ENCODE measurements at regions not wholly inside any gene's neighbourhood (a gene's known extent, or its start where the extent isn't known, plus 50 kb on each side); places are given as distances from the start of the nearest gene placed in this dataset.

GRCh38 chr15:25565470-25566264 is 126.8 kb upstream of the UBE3A start:
- H3K4me2 ChIP-seq (ENCODE audit: insufficient read depth, low read length) = no peak overlapping the region
- H3K36me3 ChIP-seq (ENCODE audit: insufficient read depth, low read length) = no peaks in the 10 kb centered on the region
- TF ChIP-seq, protein P1, sequence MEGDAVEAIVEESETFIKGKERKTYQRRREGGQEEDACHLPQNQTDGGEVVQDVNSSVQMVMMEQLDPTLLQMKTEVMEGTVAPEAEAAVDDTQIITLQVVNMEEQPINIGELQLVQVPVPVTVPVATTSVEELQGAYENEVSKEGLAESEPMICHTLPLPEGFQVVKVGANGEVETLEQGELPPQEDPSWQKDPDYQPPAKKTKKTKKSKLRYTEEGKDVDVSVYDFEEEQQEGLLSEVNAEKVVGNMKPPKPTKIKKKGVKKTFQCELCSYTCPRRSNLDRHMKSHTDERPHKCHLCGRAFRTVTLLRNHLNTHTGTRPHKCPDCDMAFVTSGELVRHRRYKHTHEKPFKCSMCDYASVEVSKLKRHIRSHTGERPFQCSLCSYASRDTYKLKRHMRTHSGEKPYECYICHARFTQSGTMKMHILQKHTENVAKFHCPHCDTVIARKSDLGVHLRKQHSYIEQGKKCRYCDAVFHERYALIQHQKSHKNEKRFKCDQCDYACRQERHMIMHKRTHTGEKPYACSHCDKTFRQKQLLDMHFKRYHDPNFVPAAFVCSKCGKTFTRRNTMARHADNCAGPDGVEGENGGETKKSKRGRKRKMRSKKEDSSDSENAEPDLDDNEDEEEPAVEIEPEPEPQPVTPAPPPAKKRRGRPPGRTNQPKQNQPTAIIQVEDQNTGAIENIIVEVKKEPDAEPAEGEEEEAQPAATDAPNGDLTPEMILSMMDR (IDR thresholded peaks at IDR 0.05; ENCODE audit: extremely low read depth, low read depth, low read length) = no peak
- H3K9me3 ChIP-seq (ENCODE audit: low read depth, low read length) = no peaks in the 10 kb centered on the region
- H2AFZ ChIP-seq (ENCODE audit: low read length) = no peak overlapping the region
- H3K4me1 ChIP-seq (ENCODE audit: insufficient read depth, low read length) = no peaks in the 10 kb centered on the region
- H3K79me2 ChIP-seq (ENCODE audit: insufficient read depth, low read length) = no peaks in the 10 kb centered on the region
- DNase-seq (ENCODE audit: insufficient read length, low spot score, missing footprints) = no peak
- no peaks in the 10 kb centered on the region for H4K20me1 ChIP-seq (ENCODE audit: insufficient read depth, low read length)
- H3K27me3 ChIP-seq (ENCODE audit: insufficient read depth, low read length) = no peaks in the 10 kb centered on the region
- no peak overlapping the region for H3K4me3 ChIP-seq (ENCODE audit: insufficient read depth, low read length)
- H3K27ac ChIP-seq (ENCODE audit: low read depth, low read length) = no peak overlapping the region

GRCh38 chr15:25563596-25563995 is 124.8 kb upstream of the UBE3A start:
- DNase-seq (ENCODE audit: insufficient read length, low spot score, missing footprints) = no peak
- Histone ChIP-seq H3K9me3 (ENCODE audit: low read depth, low read length) (no peaks in the 10 kb centered on the region), H3K27me3 (ENCODE audit: insufficient read depth, low read length) (no peaks in the 10 kb centered on the region), H3K36me3 (ENCODE audit: insufficient read depth, low read length) (no peaks in the 10 kb centered on the region), H3K4me3 (ENCODE audit: insufficient read depth, low read length) (no peak overlapping the region), H3K27ac (ENCODE audit: low read depth, low read length) (no peak overlapping the region), H3K4me2 (ENCODE audit: insufficient read depth, low read length) (no peak overlapping the region), H4K20me1 (ENCODE audit: insufficient read depth, low read length) (no peaks in the 10 kb centered on the region), H2AFZ (ENCODE audit: low read length) (no peak overlapping the region), H3K79me2 (ENCODE audit: insufficient read depth, low read length) (no peaks in the 10 kb centered on the region), H3K4me1 (ENCODE audit: insufficient read depth, low read length) (no peaks in the 10 kb centered on the region)
- TF ChIP-seq, protein P1 (IDR thresholded peaks at IDR 0.05; ENCODE audit: extremely low read depth, low read depth, low read length) = no peak

GRCh38 chr15:25557926-25558325 is 119.1 kb upstream of the UBE3A start:
- Histone ChIP-seq H3K27me3 (ENCODE audit: insufficient read depth, low read length) (no peaks in the 10 kb centered on the region), H3K36me3 (ENCODE audit: insufficient read depth, low read length) (no peaks in the 10 kb centered on the region), H3K4me3 (ENCODE audit: insufficient read depth, low read length) (no peak overlapping the region), H3K79me2 (ENCODE audit: insufficient read depth, low read length) (no peaks in the 10 kb centered on the region), H4K20me1 (ENCODE audit: insufficient read depth, low read length) (no peaks in the 10 kb centered on the region), H3K9me3 (ENCODE audit: low read depth, low read length) (no peaks in the 10 kb centered on the region), H3K27ac (ENCODE audit: low read depth, low read length) (no peak overlapping the region), H2AFZ (ENCODE audit: low read length) (no peak overlapping the region), H3K4me2 (ENCODE audit: insufficient read depth, low read length) (no peak overlapping the region), H3K4me1 (ENCODE audit: insufficient read depth, low read length) (no peaks in the 10 kb centered on the region)
- TF ChIP-seq, protein P1 (IDR thresholded peaks at IDR 0.05; ENCODE audit: extremely low read depth, low read depth, low read length) = no peak
- no peak for DNase-seq (ENCODE audit: insufficient read length, low spot score, missing footprints)

DNA sequence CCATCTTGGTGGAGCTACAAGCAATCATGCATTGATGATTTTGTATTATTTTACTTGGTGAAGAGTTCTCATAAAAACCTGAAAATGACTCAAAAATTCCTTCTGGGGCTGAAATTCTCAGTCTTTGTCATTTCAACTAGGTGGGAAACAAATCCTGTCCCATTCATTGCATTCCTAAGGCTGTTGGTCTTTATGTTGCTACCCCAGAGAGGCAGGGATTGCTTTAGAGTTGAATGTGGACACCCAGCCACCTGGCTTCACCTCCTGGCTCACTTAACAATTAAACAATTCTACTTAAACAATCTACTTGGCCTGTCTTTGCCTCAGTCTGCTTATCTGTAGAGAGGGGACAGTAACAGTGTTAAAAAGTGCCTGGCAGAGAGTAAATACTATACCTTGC is 117.3 kb upstream of the UBE3A start:
- H3K4me1 ChIP-seq (ENCODE audit: insufficient read depth, low read length) = no peaks in the 10 kb centered on the region
- DNase-seq (ENCODE audit: insufficient read length, low spot score, missing footprints) = no peak
- H3K27ac ChIP-seq (ENCODE audit: low read depth, low read length) = no peak overlapping the region
- H2AFZ ChIP-seq (ENCODE audit: low read length) = no peak overlapping the region
- H3K4me3 ChIP-seq (ENCODE audit: insufficient read depth, low read length) = no peak overlapping the region
- TF ChIP-seq, protein P1 (IDR thresholded peaks at IDR 0.05; ENCODE audit: extremely low read depth, low read depth, low read length) = no peak
- no peaks in the 10 kb centered on the region for H3K27me3 ChIP-seq (ENCODE audit: insufficient read depth, low read length)
- no peak overlapping the region for H3K4me2 ChIP-seq (ENCODE audit: insufficient read depth, low read length)
- H4K20me1 ChIP-seq (ENCODE audit: insufficient read depth, low read length) = no peaks in the 10 kb centered on the region
- H3K9me3 ChIP-seq (ENCODE audit: low read depth, low read length) = no peaks in the 10 kb centered on the region
- no peaks in the 10 kb centered on the region for H3K36me3 ChIP-seq (ENCODE audit: insufficient read depth, low read length)
- H3K79me2 ChIP-seq (ENCODE audit: insufficient read depth, low read length) = no peaks in the 10 kb centered on the region

All from osteoblast (primary cell).